IPS DF 19.7 (cell line): ENCODE measurements at regions not wholly inside any gene's neighbourhood (a gene's known extent, or its start where the extent isn't known, plus 50 kb on each side); places are given as distances from the start of the nearest gene placed in this dataset.

ENCODE experiments used
- DNase-seq: peaks from one replicate; pipeline ENCODE4 v3.0.0-alpha.2; 2013; ENCODE audit warnings: low read depth, low spot score

DNA sequence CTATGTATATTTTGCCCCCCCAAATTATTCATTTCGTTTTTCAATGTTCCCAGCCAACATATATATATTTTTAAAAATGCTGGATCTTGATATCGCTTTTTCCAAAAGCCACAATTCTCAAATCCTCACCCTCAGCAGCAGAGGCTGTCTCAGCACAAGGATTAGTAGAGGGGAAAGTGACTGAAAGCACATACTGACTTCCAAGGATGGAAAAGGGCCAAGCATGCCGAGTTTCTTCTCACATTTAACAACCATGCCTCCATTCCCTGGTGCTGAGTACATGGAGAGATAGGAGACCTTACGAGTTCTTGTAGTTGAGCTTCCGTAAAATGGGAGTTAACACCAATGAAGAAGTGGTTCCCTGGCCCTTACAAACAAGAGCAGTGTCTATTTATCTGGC, 403.4 kb upstream of the DCN start:
- DNase-seq, result no peak

DNA sequence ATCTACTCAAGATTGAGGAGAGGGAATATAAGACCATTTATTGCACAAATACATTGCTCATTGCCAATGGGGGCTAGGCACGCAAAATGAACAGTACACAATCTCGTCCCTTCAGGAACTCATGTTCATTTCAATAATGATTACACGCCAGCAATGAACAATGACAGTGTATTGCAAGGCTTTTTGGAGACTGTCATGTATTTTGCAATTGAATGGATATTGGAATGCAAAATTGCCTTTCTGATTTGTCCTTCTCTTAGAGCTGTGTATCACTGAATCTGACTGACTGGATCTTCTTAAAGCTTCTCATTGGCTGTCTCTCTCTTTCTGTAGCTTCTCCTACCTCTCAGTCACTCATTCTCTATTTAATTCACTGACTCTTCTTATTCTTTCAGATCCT, 400.2 kb upstream of the DCN start:
- no peak for DNase-seq

DNA sequence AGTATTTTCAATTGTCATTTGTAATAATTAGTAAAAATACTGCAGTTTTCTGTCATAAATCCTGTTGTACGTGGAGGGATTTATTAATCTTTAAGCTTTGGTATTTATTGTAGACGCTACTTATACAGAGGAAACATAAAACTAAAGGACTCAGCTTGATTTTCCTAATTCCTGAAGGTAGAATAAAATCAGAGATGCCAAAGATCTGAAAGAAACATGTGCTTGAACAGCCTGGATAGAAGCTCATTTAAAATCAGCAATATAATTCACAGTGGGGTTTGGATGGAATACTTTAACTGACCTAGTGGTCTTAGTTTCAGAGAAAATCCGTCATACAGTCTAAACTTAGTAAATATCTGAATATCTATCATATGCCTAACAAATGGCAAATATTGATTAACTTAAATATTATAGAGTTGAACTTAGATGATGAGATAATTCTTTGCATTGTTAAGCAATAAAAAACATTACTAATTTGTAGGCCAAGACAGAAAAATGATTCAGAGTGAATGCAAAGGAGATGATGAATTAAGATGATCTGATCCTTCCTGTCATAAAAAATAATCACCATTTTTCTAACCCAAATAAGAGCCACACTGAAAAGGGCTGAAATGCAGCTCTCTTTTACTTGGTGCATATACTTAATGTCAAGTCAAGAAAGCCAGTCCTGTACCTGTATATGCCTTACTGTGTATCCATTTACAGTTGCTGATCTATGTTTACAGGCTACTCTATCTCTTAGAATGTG, 397.1 kb upstream of the DCN start:
- no peak for DNase-seq

DNA sequence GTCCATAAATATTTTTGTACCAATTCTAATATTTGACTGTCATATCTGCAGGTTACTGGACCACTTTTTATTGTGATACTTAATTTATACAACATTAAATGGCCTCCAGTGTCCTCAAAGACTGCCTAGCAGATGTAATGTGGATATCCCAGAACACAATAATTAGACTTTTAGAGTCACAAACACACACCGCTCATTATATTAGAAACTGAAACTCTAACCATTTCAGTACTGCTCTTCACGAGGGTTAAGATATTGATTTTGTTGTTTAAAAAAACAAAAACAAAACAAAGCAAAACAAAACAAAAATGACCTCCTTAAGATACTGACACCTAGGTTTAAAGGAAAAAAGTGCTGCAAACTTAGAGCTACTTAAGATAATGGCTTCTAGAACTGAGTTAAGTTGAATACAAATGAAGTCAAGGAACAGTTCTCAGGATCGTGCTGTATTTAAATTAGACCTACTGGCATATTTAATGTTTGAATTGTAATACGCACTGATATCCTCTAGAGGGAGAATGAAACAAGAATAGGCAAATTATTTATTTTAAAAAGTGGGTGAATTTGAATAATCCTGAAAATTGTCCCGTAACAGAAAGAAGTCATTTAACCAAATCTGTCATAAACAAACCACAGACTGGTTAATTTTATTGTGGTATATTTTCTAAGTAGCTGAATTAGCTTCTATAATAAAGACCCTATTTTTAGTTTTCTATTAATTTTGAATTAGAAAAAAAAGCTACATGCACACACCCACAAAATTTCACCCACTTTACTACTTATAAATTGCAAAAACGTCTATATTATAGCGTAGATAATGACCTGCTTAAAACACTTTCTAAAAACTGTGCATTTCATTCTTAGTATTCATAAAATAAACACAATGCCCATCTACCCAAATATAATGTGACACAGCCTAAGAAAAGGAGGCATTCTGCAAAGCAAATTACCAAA, 395.2 kb upstream of the DCN start:
- DNase-seq, result no peak

DNA sequence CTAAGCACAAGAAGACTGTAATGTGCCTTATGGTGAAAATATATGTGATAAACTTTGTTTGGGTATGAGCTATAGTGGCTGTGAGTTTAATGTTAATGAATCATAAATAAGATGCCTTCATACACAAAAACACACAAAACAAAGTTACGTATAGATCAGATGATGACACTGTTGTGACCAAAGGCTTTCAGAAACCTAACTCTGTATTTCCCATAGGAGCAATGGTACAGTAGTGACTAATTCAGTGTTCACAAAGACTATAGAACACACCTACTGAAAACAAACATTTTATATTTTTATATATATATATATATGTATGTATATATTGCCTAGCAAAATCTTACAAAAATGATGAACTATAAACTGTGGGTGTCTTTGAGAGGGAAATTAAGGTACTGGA, 393.8 kb upstream of the DCN start:
- DNase-seq, result no peak

DNA sequence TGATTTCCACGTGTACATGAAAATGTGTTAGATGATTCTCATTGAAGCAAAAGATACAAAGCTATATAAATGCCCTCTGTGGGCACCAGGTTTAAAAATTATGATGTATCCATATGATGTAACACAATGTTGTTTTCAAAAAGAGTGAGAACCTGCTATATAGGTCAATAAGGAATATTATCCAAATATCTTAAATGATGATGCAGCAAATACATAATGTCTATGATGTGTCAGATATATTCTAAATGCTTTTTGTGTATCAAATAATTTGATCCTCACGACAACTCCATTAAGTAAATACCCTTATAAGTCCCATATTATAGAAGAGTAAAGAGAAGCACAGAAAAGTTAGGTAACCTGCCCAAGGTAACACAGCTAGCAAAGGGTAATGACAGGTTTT, 393.0 kb upstream of the DCN start:
- DNase-seq, result no peak

DNA sequence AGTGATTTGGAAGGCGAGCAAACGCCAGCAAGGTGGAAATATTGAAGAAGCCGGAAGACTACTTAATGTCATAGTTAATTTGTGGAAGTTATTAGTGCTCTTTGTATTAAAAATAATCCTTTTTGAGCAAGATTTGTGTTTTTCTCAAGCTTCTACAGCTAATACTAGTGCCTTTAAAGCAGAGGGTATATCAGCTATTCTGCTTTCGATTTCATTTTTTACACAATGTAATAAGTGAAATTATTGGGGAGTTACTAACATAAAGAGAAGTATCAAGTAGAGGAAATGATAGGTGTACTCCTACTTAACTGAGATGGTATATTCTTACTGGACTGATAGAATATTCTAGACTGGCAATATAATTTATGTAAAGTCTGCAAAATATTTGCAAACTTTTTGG, 392.4 kb upstream of the DCN start:
- no peak for DNase-seq

DNA sequence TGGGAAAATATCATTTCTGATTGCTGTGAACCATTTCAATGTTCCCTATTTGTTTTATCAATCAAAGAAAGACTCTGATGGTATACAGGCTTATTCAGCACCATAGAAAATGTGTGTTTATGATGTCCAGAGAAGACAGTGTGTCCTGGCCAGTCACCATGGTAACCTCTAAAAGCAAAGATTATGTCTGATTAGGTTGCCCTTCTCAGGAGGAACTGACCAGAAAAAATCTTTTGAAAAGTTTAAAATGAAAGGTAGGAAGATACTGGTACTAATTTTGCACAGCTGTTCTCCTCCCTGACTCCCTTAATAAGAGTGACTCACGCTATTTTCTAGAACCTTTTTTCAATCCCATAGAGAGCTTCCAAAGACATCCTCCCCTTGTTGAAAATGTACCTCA, 391.8 kb upstream of the DCN start:
- DNase-seq, result no peak

DNA sequence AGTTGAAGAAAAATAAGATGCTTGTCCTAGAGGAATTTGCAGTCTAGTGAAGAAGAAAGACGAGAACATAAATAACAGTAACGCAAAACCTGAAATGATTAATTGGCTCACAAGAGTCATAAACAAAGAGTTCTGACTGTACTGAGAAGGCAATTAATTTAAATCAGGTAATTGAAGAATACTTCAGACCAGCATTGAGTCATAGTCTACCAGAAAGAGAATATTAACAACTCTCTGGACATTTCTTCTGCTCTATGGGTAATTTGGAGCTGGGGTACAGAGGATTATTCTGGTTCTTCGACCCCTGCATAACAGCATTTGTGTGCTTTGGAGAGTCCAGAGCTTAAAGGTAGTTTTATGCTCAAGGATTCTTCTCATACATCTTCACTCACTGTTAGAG, 390.3 kb upstream of the DCN start:
- DNase-seq, result no peak

DNA sequence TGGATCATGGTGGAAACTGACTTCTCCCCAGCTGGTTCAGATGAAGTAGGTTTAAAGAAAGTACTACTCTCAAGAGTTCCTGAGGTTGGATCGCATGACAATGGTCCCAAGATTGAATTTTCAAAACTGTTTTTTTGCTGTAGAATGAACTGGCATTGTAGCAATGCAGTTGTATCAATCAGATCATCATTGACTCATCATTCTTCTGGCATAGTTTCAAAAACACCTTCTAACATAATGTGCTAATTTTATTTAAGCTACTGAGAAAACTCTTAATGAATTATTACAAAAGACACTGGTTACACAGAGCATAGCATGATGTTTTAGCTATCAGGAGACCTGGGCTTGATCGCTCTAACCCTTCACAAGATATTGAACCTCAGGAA, 384.5 kb upstream of the DCN start:
- DNase-seq, result no peak

DNA sequence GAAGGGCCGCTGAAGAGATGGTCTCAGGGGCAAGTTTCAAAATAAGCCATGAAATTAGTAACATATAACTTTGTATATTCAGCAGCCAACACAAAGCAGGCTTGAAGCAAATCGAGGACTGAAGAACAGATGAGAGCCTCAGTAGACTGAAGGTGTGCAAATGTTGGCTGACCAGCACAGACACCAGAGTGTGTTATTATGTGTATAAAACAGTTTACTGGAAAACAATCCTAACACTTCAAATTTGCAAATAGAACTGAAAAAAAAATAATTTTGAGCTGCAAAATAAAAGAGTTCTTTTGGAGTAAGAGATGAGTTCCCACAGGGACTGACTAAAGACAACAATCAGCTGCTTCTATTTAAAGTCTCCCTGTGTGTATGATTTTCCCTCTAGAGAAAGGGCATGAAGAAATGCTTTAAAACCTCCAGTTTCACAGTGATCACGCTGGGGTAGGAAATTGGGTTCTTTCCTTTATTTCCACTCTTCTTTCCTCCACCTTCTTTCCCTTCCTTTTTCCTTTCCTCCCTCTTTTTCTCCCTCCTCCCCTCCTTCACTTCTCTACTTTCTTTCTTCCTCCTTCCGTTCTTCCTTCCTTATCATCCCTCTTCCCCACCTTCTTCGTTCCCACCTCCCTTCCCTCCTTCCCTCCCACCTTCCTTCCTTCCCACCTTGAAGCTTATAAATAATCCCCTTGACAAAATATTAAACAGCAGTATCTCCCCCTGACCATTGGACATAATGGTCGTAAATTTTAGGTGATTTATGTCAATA, 383.9 kb upstream of the DCN start:
- DNase-seq, result no peak

DNA sequence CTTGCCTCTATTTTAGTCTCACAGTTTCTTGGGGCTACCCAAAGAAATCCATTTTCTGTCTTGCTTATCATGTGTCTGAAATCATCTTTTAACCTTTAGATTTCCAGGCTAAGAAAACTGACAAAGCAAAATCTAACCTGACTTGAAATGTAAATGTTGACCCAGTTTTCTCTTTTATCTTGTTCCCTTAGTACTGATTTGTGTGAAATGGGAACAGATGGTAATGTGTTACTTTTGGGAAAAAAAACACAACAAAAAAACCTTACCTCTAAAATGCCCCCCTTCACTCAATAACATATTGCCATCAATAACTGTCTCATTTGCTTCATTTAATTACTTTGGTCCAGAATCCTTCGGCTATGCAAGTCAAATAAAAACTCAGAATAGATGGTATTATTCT, 383.2 kb upstream of the DCN start:
- no peak for DNase-seq

DNA sequence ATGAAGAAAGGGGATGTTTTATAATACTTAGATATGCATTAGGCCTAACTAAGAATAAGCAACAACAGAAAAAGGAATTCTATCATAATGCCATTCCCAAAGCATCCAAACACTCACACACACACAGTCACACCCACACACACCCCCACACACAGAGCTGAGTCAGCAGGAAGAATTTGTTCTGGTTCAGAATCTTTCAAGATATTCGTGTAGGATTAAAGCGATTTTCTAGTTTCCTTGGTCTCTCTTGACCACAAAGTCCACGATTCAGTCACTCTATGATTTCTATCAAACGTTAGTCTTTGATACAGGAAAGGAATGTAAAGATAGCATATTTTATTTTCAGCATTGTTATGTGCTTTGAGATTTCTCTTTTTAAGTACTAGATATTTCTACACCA, 382.6 kb upstream of the DCN start:
- DNase-seq, result no peak

DNA sequence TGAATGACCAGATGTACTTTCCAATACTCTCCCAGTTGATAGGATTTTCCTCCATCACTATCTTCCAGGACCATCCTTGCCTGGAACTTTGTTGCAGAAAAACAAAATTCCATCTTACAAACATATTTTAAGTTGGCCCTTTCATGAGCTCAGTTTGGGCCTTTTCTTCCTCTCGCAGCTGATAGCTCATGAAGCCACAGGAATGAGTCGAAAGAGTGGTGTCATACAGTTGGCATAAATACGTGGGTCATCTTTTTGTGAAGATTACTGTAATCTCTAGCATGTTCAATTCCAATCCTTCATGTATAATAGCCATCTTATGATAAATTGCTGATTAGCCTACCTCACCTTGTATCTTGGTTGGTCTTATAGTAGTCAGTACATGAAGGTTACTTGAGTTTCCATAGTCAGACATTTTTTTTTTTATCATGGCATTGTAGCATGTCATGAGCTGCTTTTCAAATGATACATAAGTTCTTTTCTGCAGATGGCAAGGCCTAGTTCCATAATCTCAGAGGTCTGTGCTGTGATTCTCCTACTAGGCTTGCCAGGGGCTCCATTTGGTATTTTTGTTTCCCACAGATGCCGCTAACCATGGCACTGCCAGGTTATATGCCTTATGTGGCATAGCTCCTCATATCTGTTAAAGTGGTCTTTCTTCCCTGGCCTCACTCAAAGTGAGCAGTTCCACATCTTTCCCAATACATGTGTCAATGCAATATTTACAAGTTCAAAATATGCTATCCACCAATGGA, 380.6 kb upstream of the DCN start:
- DNase-seq, result no peak

DNA sequence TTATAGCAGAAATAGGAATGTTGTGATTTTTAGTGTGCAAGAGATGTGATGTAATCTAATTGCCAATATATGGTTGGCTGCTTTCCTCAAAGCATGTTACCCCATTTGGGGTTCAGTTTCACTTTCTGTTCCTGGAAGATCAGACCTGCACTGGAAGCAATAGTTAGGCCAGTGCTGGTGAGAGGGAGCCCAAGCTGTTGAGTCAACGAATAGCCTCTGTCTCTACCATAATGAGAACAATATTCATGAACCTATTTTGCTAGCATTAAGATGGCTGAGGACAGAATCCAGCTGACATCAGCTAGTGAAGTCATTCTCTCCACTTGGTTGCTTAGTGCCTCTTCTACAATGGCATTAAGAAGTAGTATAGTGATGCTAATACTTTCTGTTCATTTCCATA, 379.9 kb upstream of the DCN start:
- DNase-seq, result no peak

DNA sequence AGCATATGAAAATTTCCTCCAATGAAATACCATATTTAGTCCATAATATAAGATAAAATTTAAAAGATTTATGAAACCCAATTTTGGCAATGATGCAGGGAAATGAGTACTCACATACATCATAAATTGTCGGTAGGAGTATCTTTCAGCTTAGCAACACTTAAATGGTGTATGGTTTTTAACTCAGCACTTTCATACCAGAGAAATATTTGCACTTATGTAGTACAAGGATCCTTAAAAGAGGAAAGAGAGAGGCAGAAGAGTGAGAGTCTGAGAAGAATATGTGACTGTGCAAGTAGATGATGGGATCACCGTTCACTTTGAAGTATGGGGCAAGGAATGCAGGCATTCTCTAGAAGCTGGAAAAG, 379.3 kb upstream of the DCN start:
- no peak for DNase-seq

DNA sequence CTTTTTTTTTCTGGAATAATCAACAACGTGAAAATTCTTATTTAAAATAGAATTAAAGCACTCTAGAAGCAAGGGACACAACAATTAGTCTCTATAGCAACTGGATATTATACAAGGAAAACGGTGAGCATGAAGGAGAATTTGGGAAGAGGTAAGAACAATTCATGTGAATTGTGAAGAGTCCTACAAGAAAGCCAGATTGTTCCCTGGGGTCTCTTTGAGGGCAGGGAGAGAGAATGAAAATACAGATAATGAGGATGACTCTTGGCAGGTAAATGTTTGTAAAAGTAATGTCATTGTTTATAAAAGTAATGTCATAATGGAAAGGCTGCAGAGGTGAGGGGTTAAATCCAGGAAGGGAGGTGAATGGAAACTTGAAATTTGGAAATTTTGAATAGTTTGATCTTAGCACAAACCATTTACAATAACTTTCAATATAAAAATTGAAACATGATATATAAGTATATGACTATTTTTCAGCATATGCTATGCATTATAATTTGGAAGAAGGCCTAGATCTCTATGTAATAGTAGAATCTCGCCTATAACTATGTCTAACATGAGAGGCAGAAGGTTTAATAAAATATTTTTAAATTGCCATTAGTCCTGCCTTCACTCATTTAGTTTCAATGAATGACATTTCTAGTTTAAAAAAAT, 378.8 kb upstream of the DCN start:
- DNase-seq, result no peak

DNA sequence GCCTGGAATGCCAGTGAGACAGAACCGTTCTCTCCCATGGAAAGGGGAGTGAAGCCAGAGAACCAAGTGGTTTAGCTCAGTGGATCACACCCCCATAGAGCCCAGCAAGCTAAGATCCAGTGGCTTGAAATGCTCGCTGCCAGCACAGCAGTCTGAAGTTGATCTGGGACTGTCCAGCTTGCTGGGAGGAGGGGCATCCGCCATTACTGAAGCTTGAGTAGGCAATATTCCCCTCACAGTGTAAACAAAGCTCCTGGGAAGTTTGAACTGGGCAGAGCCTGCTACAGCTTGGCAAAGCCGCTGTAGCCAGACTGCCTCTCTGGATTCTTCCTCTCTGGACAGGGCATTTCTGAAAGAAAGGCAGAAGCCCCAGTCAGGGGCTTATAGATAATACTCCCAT, 374.3 kb upstream of the DCN start:
- no peak for DNase-seq

DNA sequence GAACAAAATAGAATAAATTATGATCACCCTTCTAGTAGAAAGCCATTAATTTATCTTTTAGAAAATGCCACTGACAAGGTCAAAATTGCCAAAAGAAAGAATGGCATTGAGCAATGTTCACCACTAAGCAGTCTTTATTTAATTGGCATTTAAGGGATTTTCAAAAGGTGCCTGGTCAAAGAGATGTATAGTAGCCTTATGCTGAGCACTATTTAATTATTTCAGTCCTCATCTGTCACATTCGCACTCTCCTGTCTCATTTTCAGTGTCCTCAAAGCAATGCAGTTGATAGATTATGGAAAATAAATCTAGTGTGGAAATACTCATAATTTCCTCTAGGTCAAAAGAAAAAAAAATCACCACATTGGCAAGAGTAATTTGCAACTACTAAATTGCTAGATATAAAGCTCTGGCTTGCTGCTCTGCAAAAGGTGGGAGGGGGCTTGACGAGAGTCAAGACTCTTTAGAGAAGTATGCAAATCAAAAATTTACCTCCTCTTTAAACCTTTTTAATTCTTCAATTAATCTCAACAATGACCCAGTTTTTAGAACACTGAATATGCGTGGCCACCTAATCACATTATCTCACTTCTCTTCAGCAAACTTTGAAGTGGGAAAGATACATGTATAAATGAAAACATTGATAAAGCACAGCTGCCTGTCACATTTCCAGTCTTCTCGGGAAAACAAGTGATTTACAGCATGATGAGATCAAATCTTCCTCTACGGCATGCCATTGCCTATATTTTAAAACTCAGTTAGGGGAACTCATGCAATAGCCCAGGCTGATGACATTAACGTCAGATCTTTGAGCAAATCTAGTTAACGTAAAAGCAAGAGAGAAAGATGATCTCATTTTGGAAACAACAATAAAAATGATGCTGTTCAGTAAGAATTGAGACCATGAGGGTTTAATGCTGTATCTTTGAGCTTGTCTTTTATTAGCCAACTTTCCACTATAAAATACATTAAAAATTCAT, 373.1 kb upstream of the DCN start:
- no peak for DNase-seq

DNA sequence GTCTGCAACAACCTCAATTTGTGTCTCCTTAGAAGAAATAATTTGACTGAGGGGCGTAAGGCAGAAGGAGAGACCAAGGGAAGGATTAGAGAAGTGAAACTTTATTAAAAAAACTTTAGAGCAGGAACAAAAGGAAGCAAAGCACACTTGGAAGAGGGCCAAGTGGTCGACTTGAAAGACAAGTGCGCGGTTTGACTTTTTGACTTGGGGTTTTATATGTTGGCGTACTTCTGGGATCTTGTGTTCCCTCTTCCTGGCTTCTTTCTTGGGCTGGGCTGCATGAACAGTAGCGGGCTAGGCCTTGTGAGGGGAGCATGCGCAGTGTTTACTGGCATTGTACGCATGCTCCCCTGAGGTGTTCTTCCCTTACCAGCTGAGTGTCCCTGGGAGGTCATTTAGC, 369.3 kb upstream of the DCN start:
- DNase-seq, result no peak
